ENCODE measurements at regions not wholly inside any gene's neighbourhood (a gene's known extent, or its start where the extent isn't known, plus 50 kb on each side); places are given as distances from the start of the nearest gene placed in this dataset.

DNA sequence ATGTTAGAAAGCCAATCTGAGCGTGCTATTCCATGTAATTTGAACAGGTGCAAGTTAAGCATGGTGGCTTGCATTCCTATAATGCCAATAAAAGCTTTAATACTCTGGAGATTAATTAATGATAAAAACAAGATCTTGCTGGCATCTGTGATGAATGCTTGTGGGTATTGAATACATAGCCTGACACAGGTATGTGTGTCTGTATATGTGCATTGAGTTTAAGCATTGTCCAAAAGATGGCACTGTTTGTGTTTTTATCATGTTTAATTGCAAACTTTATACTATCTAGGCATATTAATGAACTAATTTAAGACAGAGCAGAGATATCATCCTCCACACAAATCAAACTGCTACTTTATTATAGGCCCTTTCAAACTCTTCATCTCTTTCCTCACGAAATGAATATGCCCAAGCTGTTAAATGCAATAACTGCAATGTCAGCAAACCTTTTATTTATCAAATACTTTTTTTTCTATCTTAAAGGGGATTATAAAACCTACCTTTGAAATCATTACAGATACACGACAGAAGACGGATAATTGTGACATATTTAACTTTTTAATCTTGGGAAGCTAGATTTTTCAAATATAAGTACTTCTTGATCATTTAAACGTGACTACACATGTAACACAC, 86.5 kb downstream of the TNFSF11 start:
- TF ChIP-seq, protein P1, sequence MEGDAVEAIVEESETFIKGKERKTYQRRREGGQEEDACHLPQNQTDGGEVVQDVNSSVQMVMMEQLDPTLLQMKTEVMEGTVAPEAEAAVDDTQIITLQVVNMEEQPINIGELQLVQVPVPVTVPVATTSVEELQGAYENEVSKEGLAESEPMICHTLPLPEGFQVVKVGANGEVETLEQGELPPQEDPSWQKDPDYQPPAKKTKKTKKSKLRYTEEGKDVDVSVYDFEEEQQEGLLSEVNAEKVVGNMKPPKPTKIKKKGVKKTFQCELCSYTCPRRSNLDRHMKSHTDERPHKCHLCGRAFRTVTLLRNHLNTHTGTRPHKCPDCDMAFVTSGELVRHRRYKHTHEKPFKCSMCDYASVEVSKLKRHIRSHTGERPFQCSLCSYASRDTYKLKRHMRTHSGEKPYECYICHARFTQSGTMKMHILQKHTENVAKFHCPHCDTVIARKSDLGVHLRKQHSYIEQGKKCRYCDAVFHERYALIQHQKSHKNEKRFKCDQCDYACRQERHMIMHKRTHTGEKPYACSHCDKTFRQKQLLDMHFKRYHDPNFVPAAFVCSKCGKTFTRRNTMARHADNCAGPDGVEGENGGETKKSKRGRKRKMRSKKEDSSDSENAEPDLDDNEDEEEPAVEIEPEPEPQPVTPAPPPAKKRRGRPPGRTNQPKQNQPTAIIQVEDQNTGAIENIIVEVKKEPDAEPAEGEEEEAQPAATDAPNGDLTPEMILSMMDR (IDR thresholded peaks at IDR 0.05): no peak
- no peak for TF ChIP-seq POLR2A (IDR thresholded peaks at IDR 0.05)

Data from lower leg skin (tissue), 3 donors.